ENCODE measurements at regions not wholly inside any gene's neighbourhood (a gene's known extent, or its start where the extent isn't known, plus 50 kb on each side); places are given as distances from the start of the nearest gene placed in this dataset.

DNA sequence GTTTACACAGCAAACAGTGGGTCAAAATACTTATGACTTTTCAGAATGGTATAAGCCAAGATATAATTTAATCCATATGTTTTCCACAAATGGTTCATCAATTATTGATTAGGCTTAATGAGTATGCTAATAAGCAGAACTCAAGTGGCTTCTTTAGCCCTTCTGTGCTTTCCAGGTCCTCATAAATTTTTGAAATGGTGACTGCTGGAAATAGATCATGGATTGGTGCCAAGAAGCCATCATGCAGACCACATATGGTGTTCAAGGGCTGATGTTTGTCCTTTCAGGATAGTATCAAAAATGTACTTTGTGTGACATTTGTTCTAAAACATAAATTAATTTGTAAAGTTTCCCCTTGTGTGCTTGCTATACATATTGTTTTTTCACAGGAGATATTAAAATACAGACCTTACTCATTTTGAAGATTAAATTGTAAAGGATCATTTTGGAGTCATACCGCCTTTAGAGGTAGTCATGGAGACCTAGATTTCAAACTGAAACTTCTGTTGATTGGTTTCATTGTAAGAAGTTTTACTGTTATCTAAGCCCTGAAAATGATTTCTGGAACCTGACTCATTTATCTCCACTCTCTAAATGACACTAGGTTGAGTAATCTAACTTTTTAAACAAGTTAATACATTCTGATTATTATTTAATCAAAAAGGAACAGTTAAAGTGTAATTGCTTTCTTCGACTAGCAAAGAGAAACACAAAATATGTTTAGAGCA lies 507.9 kb downstream of the PLA2G4A start:
- TF ChIP-seq, protein P1, sequence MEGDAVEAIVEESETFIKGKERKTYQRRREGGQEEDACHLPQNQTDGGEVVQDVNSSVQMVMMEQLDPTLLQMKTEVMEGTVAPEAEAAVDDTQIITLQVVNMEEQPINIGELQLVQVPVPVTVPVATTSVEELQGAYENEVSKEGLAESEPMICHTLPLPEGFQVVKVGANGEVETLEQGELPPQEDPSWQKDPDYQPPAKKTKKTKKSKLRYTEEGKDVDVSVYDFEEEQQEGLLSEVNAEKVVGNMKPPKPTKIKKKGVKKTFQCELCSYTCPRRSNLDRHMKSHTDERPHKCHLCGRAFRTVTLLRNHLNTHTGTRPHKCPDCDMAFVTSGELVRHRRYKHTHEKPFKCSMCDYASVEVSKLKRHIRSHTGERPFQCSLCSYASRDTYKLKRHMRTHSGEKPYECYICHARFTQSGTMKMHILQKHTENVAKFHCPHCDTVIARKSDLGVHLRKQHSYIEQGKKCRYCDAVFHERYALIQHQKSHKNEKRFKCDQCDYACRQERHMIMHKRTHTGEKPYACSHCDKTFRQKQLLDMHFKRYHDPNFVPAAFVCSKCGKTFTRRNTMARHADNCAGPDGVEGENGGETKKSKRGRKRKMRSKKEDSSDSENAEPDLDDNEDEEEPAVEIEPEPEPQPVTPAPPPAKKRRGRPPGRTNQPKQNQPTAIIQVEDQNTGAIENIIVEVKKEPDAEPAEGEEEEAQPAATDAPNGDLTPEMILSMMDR (IDR thresholded peaks at IDR 0.05): no peak
- no peak for TF ChIP-seq POLR2A (IDR thresholded peaks at IDR 0.05)

All from body of pancreas (tissue), 4 donors.